Amygdala (tissue), 56 donors: ENCODE measurements at regions not wholly inside any gene's neighbourhood (a gene's known extent, or its start where the extent isn't known, plus 50 kb on each side); places are given as distances from the start of the nearest gene placed in this dataset.
"Not testable (repeated sequence)": the region's sequence is repeated elsewhere in the genome, so short reads cannot be mapped to it uniquely, and the experiment has no call there.

Experiments
- DNase-seq, 56 donors: peaks; one replicate each; lab custom pipeline; 2025; lab: John Stamatoyannopoulos, UW

- DNase-seq: no peak
Observed at GRCh38 chr11:71182791-71183677, 69.3 kb downstream of the SHANK2 start.

- no peak for DNase-seq
Observed at GRCh38 chr11:71181566-71181965, 70.8 kb downstream of the SHANK2 start.

GRCh38 chr11:71180694-71181470 is 71.5 kb downstream of the SHANK2 start:
- no peak for DNase-seq

- DNase-seq: no peak
Observed at GRCh38 chr11:71179877-71180605, 72.3 kb downstream of the SHANK2 start.

DNA sequence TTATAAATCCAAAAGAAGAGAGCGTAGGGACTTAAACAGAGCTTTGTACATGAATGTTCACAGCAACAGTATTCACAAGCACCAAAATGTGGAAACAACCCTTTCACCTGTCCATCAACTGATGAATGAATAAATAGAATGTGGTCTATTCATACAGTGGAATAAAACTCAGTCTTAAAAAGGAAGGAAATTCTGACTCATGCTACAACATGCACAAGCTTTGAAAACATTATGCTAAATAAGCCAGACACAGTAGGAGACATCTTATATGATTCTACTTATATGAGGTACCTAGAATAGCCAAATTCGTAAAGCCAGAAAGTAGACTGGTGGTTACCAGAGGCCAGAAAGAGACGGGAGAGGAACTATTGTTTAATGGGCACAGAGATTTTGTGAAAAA is 74.3 kb downstream of the SHANK2 start:
- no peak for DNase-seq

DNA sequence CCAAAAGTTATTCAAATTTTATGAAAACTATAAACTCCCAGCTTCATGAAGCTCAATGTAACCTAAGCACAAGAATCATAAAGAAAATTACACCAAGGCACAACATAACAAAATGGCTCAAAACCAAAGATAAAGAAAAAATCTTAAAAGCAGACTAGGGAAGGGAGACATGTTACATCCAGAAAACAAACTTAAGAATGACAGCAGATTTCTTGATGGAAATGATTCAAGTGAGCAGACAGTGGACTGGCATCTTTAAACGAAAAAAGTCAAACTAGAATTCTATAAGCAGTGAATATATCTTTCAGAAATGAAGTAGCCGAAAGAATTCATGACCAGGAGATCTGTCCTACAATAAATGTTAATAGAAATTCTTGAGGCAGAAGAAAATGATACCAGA is 75.6 kb downstream of the SHANK2 start:
- DNase-seq: no peak

DNA sequence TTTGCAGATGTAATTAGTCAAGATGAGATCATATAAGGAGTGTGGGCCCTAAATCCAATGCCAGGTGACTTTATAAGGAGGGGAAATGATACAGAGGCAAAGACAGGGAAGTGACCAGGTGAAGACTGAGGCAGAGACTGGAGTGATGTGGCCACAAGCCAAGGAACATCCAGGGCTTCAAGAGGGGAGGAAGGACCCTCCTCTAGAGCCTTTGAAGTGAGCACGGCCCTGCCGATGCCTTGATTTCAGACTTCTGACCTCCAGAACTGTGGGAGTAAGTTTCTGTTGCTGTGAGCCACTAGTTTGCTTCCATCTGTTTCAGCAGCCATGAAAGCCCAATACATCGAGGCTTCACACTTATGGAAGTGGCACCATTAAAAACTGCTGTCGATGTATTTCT is 78.7 kb downstream of the SHANK2 start:
- DNase-seq: no peak

GRCh38 chr11:71172680-71173079 is 79.7 kb downstream of the SHANK2 start:
- no peak for DNase-seq

- DNase-seq: no peak
Observed at GRCh38 chr11:71171576-71171975, 80.8 kb downstream of the SHANK2 start.

DNA sequence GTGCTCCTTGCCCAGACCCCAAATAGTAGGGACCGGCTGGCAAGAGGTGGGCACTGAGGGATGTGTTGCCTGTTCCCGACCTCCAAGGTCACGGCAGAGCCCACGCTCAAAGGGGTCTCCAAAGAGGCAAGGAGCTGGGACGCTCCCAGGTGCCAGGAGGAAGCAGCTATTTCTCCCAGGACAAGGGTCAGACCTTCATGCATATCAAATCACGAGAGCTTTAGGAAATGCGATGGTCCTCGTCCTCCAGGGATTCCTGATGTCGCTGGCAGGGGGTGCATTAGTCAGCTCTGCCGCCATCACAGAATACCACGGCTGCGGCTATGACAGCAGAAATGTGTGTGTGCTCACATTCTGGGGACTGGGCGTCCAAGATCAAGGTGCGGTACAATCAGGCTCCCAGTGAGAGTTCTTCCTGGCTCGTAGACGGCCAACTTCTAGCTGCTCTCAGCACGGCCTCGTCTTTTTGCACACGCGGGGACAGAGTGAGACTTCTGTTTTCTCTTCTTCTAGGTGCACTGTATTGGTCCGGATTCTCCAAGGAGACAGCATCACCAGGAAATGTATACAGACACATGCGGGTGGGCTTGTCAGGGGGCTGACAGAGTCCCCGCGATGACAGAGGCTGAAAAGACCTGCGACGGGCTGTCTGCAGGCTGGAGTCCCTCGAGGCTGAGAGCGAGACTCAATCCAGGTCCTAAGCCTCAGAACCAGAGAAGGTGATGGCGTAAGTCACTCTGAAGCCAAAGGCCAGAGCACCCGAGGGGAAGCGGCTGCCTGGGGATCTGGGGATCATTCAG is 81.6 kb downstream of the SHANK2 start:
- DNase-seq: no peak

GRCh38 chr11:71169313-71169712 is 83.1 kb downstream of the SHANK2 start:
- DNase-seq: no peak

- DNase-seq: not testable (repeated sequence)
Observed at GRCh38 chr11:71167814-71168213, 84.6 kb downstream of the SHANK2 start.

DNA sequence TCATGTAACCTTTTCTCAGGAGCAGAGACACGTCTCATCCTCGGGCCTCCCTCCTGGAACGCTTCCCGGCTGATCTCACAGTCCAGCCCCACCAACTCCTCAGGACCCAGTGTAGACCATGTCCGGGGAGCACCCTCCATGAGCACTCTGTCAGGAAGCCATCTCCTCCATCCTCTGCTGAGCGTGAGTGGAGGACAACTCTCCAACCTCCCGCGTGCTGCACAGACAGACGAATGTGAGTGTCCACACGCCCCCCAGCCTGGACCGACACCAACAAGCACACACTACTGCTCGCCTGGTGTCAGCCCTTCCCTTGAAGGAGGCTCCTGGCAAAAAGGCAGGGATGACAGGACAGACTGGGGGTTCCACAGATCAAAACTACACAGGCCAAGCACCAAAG is 86.6 kb downstream of the SHANK2 start:
- no peak for DNase-seq

DNA sequence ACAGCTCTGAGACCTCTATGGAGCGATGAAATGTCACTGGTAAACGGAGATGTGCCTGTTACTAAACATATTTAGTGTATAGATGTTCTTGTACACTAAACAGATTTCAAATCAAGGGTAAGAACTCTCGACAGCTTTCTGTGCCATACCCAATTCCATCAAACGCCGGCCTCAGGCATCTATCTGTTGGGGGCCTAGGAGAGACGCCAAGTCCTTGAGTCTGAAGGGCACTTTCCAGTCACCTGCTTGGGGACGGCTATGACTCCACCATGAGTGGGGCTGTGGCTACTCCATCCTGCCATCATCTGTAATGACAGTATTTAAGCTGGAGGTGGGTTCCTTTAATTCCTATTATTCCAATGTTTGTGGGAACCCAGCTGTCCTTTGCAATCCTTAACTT is 87.8 kb downstream of the SHANK2 start:
- DNase-seq: no peak

GRCh38 chr11:71164186-71164585 is 88.2 kb downstream of the SHANK2 start:
- DNase-seq: no peak

DNA sequence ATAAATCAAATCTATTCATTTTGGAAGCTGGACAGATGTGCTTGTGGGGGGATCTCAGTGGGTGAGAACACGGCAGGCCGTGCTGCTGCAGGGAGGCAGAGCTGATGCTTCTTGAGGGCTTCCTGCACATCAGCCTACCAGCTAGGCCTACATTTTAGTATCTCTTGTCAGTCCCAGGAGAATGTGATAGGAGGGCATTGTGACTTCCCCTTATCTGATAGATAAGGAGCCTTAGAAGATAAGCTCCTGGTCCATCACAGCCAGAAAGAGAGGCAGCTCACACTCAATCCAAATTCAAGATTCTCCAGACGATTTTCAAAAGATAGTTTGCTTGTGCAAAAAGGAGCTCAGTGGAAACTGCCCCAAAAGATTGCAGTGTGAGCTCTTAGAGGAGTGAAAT is 89.0 kb downstream of the SHANK2 start:
- DNase-seq: no peak

GRCh38 chr11:71158936-71159335 is 93.4 kb downstream of the SHANK2 start:
- DNase-seq: no peak

GRCh38 chr11:71157676-71158075 is 94.7 kb downstream of the SHANK2 start:
- DNase-seq: not testable (repeated sequence)

GRCh38 chr11:71156301-71156700 is 96.1 kb downstream of the SHANK2 start:
- no peak for DNase-seq

DNA sequence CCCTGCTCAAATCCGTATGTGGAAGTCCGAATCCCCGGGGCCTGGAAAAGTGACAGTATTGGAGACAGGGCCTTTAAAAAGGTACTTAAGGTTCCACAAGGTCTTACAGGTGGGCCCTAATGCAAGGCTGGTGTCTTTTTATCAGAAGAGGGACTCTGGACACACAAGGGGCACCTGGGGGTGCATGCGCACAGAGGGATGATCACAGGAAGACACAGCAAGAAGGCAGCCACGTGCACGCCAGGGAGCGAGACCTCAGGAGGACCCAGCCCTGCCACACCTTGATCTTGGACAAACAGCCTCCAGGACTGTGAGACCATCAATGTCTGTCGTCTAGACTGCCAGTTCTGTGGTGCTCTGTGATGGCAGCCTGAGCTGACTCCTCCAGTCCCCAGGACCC is 96.5 kb downstream of the SHANK2 start:
- no peak for DNase-seq
